SU-DHL-6 (cell line): ENCODE measurements at regions not wholly inside any gene's neighbourhood (a gene's known extent, or its start where the extent isn't known, plus 50 kb on each side); places are given as distances from the start of the nearest gene placed in this dataset.

Source experiments
- EZH2phosphoT487 ChIP-seq: fragments of 200-600 bp; sonication (generic), shearing (Covaris generic); conservative IDR thresholded peaks from 2 replicates; pipeline ENCODE4 v1.6.1; 2018; ENCODE audit warnings: mild to moderate bottlenecking, antibody characterized with exemption, low read length, moderate library complexity, mixed read lengths
- TF ChIP-seq, protein P1 (sequence below): fragments of 200-600 bp; sonication (generic); IDR thresholded peaks from one replicate; pipeline ENCODE4 v1.5.1; 2017; ENCODE audit warnings: antibody characterized with exemption, mild to moderate bottlenecking, low read length, moderate library complexity; ENCODE audit not compliant: insufficient read depth, poor library complexity, severe bottlenecking

GRCh38 chr5:52531105-52531504 is 256.6 kb upstream of the ITGA1 start:
- TF ChIP-seq, protein P1, sequence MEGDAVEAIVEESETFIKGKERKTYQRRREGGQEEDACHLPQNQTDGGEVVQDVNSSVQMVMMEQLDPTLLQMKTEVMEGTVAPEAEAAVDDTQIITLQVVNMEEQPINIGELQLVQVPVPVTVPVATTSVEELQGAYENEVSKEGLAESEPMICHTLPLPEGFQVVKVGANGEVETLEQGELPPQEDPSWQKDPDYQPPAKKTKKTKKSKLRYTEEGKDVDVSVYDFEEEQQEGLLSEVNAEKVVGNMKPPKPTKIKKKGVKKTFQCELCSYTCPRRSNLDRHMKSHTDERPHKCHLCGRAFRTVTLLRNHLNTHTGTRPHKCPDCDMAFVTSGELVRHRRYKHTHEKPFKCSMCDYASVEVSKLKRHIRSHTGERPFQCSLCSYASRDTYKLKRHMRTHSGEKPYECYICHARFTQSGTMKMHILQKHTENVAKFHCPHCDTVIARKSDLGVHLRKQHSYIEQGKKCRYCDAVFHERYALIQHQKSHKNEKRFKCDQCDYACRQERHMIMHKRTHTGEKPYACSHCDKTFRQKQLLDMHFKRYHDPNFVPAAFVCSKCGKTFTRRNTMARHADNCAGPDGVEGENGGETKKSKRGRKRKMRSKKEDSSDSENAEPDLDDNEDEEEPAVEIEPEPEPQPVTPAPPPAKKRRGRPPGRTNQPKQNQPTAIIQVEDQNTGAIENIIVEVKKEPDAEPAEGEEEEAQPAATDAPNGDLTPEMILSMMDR: no peak
- TF ChIP-seq EZH2phosphoT487: no peak
